ENCODE measurements at regions not wholly inside any gene's neighbourhood (a gene's known extent, or its start where the extent isn't known, plus 50 kb on each side); places are given as distances from the start of the nearest gene placed in this dataset.

GRCh38 chr2:226132323-226133215 lies 667.1 kb downstream of the IRS1 start:
- Mint-ChIP-seq H3K27me3 (peaks cover 0 to 10% of the 10 kb centered on the region in 2 donors), H3K4me1 (ENCODE audit: low read depth in 2 of 2) (no peaks in the 10 kb centered on the region), H3K36me3 (ENCODE audit: insufficient read depth) (no peaks in the 10 kb centered on the region), H3K27ac (no peak overlapping the region), H3K9me3 (peaks cover 0 to 6% of the 10 kb centered on the region in 2 donors), H3K4me3 (no peak overlapping the region)
- ATAC-seq (replicated peaks) (no peak), DNase-seq (no peak)

DNA sequence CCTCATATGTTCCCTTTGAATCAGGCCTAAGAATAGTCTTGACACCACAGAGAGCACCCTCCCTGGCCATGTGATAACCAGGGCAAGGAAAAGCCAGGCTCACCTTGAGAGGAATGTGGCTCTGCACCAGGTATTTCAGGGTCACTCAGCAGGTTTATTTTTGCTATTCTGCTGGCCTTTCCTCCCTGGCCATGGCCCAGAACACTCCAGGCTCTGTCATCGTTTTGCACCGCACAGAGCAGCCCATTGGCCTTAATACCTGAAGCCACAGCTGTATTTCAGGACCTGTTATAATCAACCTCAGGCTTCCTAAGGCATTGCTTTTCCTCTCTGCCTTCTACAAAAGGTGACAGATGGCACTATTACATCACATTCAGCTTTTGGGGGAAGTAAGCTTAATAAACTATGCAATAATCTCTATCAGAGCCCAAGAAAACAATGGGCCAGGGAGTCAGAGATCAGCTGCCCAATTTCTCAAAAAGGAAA lies 668.3 kb downstream of the IRS1 start:
- Mint-ChIP-seq H3K27me3 (peaks cover 0 to 10% of the 10 kb centered on the region in 2 donors), H3K9me3 (peaks cover 0 to 6% of the 10 kb centered on the region in 2 donors), H3K4me3 (no peak overlapping the region), H3K36me3 (ENCODE audit: insufficient read depth) (no peaks in the 10 kb centered on the region), H3K27ac (no peak overlapping the region), H3K4me1 (ENCODE audit: low read depth in 2 of 2) (no peaks in the 10 kb centered on the region)
- DNase-seq (no peak), ATAC-seq (replicated peaks) (no peak)

DNA sequence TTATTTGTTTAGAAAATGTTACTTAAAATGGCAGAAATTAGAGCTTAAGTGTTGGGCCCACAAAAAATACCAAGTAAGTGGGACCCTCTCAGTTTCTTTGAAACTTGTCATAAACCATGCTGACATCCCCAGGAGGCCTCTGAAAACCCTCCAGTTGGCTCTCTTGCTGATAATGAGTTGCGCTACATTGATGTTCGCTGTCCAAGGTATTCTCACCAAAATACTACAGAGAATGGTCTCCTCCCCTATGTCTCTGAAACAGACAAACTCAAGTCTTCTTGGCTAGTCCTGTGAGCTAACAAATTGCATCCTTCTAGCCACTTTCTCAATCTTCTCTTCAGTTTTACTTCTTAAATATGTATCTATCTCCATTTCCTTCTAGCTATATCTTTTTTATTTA lies 669.4 kb downstream of the IRS1 start:
- H3K4me3 Mint-ChIP-seq = no peak overlapping the region
- peaks cover 0 to 10% of the 10 kb centered on the region in 2 donors for H3K27me3 Mint-ChIP-seq
- no peak overlapping the region for H3K27ac Mint-ChIP-seq
- ATAC-seq (replicated peaks) (no peak), DNase-seq (no peak)
- peaks cover 0 to 6% of the 10 kb centered on the region in 2 donors for H3K9me3 Mint-ChIP-seq
- H3K36me3 Mint-ChIP-seq (ENCODE audit: insufficient read depth) = no peaks in the 10 kb centered on the region
- H3K4me1 Mint-ChIP-seq (ENCODE audit: low read depth in 2 of 2) = no peaks in the 10 kb centered on the region

- Mint-ChIP-seq H3K27me3 (no peaks in the 10 kb centered on the region), H3K4me1 (ENCODE audit: low read depth in 2 of 2) (no peaks in the 10 kb centered on the region), H3K9me3 (no peaks in the 10 kb centered on the region), H3K4me3 (no peak overlapping the region), H3K36me3 (ENCODE audit: insufficient read depth) (no peaks in the 10 kb centered on the region), H3K27ac (no peak overlapping the region)
- DNase-seq (no peak), ATAC-seq (replicated peaks) (no peak)
These were observed 671.9 kb downstream of the IRS1 start for GRCh38 chr2:226127682-226128081.

GRCh38 chr2:226126104-226126503 lies 673.5 kb downstream of the IRS1 start:
- Mint-ChIP-seq H3K4me3 (no peak overlapping the region), H3K27ac (no peak overlapping the region), H3K9me3 (peaks cover 0 to 2% of the 10 kb centered on the region in 2 donors), H3K27me3 (no peaks in the 10 kb centered on the region), H3K4me1 (ENCODE audit: low read depth in 2 of 2) (no peaks in the 10 kb centered on the region), H3K36me3 (ENCODE audit: insufficient read depth) (no peaks in the 10 kb centered on the region)
- ATAC-seq (replicated peaks) (no peak), DNase-seq (no peak)

DNA sequence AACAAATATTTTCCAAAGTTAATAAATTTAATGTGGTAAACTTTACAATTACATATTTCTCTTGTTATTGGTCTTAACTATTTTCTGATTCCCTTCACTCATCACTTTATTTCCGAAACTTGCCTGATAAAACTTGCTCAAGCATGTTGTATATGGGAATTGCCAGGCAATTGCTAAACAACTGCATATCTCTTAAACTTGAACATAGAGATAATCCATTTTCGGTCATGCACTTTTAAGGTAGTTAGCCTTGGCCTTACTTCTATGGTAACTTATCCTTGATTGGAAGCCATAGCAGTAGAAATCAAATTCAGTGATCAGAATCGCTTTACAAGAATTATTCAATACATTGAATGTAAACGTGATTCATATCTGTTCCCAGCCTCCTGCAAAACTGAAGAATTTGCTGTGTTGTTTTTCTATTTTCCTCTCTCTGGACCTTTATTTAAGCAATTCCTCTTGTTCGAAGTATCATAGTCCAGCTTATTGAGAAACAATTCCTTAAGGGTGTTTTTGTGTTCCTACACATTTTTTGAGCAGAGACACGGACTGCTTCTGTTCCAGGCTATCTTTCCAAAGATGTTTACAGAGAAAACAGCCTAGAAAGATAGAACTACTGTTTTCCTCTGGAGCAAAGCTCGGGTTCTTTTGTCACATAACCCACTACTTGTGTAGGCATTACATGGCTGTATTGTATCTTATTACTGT lies 674.3 kb downstream of the IRS1 start:
- ATAC-seq (replicated peaks) (no peak), DNase-seq (no peak)
- Mint-ChIP-seq H3K27ac (no peak overlapping the region), H3K4me3 (no peak overlapping the region), H3K9me3 (peaks cover 0 to 2% of the 10 kb centered on the region in 2 donors), H3K36me3 (ENCODE audit: insufficient read depth) (no peaks in the 10 kb centered on the region), H3K4me1 (ENCODE audit: low read depth in 2 of 2) (no peaks in the 10 kb centered on the region), H3K27me3 (no peaks in the 10 kb centered on the region)

DNA sequence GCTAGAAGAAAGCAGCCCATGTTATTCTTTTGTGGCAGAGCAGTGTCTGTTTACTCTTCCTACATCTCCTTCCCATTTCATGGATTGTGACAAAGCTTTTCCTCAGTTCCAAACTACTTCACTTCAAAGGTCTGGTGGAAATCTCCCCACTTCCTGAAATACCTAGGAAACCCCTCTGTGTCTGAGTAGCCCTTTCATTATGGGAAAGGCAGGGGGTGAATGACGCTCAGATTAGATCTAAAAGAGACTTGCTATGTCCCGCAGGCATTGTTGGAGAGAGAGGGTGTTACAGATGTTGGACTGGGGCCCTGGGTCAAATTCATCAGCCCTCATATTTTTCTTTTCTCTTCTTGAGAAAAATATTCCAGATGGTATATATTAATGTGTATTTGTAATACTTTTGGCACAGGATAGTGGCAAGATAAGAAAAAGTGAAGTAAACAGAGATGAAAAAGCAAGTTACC lies 675.0 kb downstream of the IRS1 start:
- ATAC-seq (replicated peaks) = no peak
- Mint-ChIP-seq H3K9me3 (peaks cover 0 to 2% of the 10 kb centered on the region in 2 donors), H3K36me3 (ENCODE audit: insufficient read depth) (no peaks in the 10 kb centered on the region), H3K4me1 (ENCODE audit: low read depth in 2 of 2) (no peaks in the 10 kb centered on the region), H3K4me3 (no peak overlapping the region), H3K27me3 (no peaks in the 10 kb centered on the region), H3K27ac (no peak overlapping the region)
- DNase-seq = no peak

DNA sequence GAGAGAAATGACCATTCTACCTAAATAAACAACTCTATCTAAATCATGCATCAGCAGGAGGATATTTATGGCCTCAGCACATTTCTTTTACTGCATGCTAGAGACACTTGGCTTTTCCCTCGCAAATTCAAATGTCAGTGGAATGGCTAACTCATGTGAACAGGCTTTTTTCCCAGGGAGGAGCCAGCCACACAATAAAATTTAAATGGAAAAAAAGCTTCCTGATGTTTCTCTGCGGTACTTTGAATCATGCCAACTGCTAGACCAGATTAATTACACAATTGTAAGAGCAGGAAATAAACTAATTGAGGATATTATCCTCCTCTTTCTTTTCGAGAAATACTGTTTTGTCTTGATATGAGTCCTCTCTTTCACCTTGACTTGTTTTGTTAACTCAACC lies 676.3 kb downstream of the IRS1 start:
- peaks cover 0 to 2% of the 10 kb centered on the region in 2 donors for H3K9me3 Mint-ChIP-seq
- ATAC-seq (replicated peaks) (no peak), DNase-seq (no peak)
- no peak overlapping the region for H3K27ac Mint-ChIP-seq
- H3K27me3 Mint-ChIP-seq = no peaks in the 10 kb centered on the region
- no peak overlapping the region for H3K4me3 Mint-ChIP-seq
- H3K4me1 Mint-ChIP-seq (ENCODE audit: low read depth in 2 of 2) = no peaks in the 10 kb centered on the region
- H3K36me3 Mint-ChIP-seq (ENCODE audit: insufficient read depth) = no peaks in the 10 kb centered on the region

- H3K27me3 Mint-ChIP-seq = no peaks in the 10 kb centered on the region
- no peaks in the 10 kb centered on the region for H3K4me1 Mint-ChIP-seq (ENCODE audit: low read depth in 2 of 2)
- peaks cover 0 to 2% of the 10 kb centered on the region in 2 donors for H3K9me3 Mint-ChIP-seq
- no peak overlapping the region for H3K27ac Mint-ChIP-seq
- no peak overlapping the region for H3K4me3 Mint-ChIP-seq
- DNase-seq = no peak
- ATAC-seq (replicated peaks) = no peak
- no peaks in the 10 kb centered on the region for H3K36me3 Mint-ChIP-seq (ENCODE audit: insufficient read depth)
These were observed 677.6 kb downstream of the IRS1 start for GRCh38 chr2:226122041-226122440.

DNA sequence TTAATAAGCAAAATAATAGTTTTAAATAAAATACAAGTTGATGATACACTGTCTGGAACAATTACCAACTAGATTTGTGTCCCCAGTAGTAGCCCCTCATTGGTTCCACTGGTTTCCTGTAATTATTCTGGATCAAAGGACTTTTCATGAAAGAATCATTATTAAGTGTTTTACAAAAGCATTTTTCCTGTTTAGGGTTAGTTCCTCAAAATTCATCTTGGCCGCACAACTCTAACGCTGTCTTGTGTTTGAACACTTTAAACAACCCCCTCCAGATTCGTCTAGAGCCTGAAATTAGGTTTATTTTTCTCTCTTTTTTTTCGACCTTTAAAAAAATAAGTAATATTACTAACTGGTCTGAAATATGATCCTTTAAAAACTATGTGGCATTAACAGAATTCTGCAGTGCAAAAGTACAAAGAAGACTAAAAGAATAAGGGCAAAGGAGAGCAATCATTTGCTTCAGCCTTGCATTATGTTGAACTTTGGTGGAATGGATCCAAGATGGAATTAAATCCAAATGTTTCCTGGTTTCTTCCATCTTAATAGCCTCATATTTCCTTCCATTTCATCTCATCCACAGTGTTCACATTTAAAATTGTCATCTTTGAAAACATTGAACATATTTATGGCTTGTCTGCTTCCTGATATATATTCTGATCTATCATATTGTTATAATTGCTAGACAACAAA lies 678.4 kb downstream of the IRS1 start:
- Mint-ChIP-seq H3K36me3 (ENCODE audit: insufficient read depth) (no peaks in the 10 kb centered on the region), H3K27ac (no peak overlapping the region), H3K27me3 (no peaks in the 10 kb centered on the region), H3K9me3 (peaks cover 0 to 2% of the 10 kb centered on the region in 2 donors), H3K4me1 (ENCODE audit: low read depth in 2 of 2) (no peaks in the 10 kb centered on the region), H3K4me3 (no peak overlapping the region)
- ATAC-seq (replicated peaks) (no peak), DNase-seq (no peak)

DNA sequence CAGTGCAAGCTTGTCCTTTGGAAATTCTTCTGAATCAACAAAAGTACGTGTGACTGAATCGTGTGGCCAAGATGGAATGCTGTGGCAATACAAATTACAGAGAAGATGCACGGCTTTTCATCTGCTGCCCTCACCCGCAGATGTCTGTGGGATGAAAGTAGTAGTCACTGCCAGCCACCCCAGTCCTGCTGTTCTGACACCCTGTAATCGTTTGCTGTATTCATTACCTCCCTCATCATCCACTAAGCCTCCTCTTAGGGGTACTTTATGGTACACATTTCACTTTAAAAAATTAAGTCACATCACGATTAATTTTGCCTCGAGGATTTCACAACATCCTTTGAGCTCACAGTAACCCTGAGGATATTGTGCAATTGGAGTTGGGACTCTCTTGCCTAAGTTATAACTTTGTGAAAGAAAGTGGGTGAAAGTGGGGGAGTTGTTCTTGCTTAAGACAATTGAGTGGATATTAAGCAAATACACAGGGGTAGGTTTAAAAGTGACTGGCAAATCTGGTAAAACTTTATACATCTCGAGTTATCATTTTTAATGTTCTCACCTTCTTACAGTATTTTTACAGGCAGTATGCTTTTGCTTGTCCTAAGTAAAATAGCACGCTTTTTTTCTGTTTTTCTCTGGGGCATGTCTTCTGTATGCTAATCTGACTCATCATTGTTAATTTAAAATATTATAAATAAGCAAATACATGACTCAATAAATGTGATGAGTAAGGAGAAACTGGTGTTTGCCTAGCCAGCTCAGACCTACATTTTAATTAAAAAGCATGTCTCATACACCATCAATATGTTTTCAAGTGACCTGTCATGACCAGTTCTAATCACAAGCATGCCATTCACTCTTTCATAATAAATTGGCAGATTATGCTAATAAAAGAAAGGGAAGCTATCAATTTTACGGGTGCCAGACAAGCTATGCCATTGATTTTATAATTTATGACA lies 680.9 kb downstream of the IRS1 start:
- H3K4me1 Mint-ChIP-seq (ENCODE audit: low read depth in 2 of 2) = no peaks in the 10 kb centered on the region
- no peaks in the 10 kb centered on the region for H3K36me3 Mint-ChIP-seq (ENCODE audit: insufficient read depth)
- H3K27ac Mint-ChIP-seq = no peak overlapping the region
- no peaks in the 10 kb centered on the region for H3K27me3 Mint-ChIP-seq
- H3K4me3 Mint-ChIP-seq = no peak overlapping the region
- ATAC-seq (replicated peaks) (no peak), DNase-seq (no peak)
- H3K9me3 Mint-ChIP-seq = peaks cover 0 to 3% of the 10 kb centered on the region in 2 donors

DNA sequence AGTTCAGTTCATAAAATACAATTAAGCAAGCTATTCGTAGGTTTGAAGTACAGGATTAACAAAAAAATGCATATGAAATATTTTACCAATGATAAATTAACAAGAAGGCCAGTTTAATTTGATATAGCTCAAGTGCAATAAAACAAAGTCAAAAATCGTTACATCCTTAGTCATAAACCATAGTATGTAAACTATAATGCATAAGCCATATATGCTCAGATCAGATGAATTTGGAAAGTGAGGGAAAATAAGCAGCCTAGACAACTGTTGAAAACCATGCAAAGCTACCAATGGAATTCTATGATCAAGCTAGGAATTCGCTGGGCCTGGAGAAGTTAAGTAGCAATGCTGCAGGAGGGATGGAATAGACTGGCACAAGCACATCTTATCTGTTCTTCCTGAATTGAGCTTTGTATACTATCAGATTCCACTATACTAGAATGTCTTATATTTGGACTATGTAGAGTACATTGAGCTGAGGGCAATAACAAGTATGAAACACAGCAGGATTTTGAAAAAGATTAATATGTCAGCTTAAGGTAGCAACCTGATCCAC lies 682.0 kb downstream of the IRS1 start:
- no peak for DNase-seq
- no peak for ATAC-seq (replicated peaks)
- H3K4me3 Mint-ChIP-seq = no peak overlapping the region
- no peaks in the 10 kb centered on the region for H3K27me3 Mint-ChIP-seq
- H3K36me3 Mint-ChIP-seq (ENCODE audit: insufficient read depth) = no peaks in the 10 kb centered on the region
- peaks cover 0 to 3% of the 10 kb centered on the region in 2 donors for H3K9me3 Mint-ChIP-seq
- H3K4me1 Mint-ChIP-seq (ENCODE audit: low read depth in 2 of 2) = no peaks in the 10 kb centered on the region
- H3K27ac Mint-ChIP-seq = no peak overlapping the region

Data from effector memory CD8-positive, alpha-beta T cell (primary cell).